GM03348 (cell line): ENCODE measurements at regions not wholly inside any gene's neighbourhood (a gene's known extent, or its start where the extent isn't known, plus 50 kb on each side); places are given as distances from the start of the nearest gene placed in this dataset.
"Not testable (repeated sequence)": the region's sequence is repeated elsewhere in the genome, so short reads cannot be mapped to it uniquely, and the experiment has no call there.

Source experiments
- DNase-seq: peaks from one replicate; pipeline ENCODE4 v3.0.0; 2012; ENCODE audit warnings: low spot score

DNA sequence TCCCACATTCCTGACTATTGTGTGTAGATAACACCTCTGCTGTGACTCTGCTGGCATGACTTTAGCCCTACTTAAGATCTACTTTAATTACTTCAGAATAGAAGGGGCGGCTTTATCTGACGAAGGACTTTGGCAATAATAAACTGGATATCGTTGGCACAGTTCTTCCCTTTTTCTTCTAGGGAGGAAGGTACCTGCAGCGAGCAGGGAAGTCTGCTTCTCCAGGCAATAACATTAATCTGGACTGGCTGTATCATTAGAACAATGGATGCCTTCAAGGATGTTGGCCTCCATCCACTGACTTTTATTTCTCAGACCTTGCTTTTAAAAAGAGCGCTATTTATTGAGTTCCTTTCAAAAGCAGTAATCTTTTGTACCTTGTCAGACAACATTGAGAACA, 172.6 kb upstream of the THSD7A start:
- DNase-seq: no peak

DNA sequence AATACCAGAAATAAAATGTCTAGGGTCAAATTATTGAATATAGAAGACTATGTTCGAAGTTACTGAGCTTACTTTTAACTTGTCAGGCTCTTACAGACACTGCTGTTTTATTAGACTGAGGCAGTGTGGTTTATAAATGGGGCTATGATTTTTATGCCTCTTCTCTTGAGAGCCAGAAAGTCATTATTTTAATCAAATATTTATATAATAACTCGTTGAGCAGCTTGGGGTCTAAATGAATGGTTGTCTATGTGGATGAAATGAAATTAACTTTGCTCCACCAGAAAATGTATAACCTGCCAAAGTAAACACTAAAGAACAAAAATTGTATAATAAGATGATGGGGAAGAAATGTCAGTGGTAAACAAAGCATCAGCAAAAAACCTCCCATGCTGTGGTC, 175.6 kb upstream of the THSD7A start:
- no peak for DNase-seq

DNA sequence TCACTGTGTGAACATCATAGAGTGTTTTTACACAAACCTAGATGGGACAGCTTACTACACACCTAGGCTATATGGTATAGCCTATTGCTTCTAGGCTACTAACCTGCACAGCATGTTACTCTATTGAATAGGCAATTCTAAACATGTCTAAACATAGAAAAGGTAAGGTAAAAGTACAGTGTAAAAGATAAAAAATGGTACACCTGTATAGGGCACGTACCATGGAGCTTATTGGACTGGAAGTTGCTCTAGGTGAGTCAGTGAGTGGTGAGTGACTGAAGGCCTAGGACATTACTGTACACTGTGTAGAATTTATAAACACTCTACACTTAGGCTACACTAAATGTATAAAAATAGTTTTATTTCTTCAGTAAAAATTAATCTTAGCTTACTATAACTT, 182.0 kb upstream of the THSD7A start:
- DNase-seq: no peak

DNA sequence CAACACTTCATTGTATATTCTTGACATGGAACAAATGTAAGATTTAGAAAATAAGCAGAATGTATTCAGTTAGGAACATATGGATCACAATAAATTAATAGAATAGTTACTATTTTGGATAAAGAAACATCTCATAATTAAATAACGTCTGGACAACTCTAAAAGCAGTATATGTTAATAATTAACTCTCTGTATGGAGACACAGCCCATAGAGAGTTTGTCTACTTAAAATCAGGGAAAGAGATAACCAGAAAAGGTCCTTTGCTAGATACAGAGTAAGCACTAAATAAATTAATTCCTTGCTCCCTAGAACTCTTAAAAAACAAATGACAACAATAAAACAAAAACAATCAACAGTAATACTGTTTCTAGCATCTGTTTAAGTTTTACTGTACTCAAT, 184.4 kb upstream of the THSD7A start:
- DNase-seq: no peak

DNA sequence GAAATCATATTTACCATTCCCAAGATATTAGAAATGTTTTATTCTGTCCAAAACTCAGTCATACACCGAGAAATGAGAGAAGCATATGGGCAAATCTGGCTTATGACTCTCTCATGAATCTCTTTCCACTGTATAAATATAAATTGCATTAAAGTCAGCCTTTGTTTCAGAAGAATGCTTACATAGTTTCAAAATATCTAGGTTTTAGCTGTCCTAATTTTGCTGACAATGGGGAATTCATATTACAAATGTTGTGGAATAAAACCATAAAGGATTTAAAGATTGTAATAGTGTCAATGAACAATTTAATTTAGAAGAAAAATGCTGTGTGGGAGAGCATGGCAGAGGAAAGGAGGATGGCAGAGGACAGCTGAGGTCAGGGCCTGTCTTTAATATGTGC, 185.0 kb upstream of the THSD7A start:
- DNase-seq: no peak

DNA sequence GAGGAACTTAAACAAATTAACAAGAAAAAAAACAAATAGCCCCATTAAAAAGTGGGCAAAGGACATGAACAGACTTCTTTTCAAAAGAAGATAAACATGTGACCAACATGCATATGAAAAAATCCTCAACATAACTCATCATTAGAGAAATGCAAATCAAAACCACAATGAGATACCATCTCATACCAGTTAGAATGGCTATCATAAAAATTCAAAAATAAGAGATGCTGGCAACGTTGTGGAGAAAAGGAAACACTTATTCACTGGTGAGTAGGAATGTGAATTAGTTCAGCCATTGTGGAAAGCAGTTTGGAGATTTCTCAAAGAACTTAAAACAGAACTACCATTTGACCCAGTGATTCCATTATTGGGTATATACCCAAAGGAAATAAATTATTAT, 189.1 kb upstream of the TMEM106B start:
- not testable (repeated sequence) for DNase-seq

DNA sequence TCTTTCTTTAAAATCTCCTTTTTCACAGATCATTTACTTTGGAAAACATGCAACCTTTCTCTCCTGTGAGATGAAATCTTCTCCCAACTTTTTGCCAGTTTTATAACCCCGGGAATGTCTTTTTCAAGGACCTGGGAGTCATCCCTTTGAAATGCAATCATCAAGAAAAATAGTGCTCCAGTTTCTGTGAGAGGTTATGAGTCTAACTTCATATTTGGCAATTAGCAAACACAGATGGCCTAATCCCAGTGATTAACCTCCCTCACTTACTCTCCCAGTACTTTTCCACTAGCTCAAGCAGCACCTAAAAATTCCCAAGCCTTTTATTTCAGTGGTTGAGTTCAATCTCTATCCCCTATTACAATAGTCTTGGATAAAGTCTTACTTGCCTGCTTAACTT, 185.8 kb upstream of the TMEM106B start:
- no peak for DNase-seq

DNA sequence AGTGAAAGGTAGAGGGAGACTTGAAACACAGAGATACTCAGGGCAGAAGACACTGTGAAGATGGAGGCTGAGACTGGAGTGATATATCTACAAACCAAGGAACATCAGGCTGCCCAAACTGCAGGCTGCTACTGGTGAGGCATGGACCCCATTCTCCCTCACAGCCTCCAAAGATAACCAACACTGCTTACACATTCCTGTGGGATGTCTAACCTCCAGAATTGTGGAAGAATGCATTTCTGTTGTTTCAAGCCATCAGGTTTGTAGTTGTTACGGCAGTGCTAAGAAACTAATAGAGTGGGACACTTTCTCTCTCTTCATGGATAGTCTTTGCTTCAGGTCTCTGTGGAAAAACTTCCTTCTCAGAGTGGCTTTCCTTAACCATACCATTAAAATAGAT, 182.6 kb upstream of the TMEM106B start:
- no peak for DNase-seq

DNA sequence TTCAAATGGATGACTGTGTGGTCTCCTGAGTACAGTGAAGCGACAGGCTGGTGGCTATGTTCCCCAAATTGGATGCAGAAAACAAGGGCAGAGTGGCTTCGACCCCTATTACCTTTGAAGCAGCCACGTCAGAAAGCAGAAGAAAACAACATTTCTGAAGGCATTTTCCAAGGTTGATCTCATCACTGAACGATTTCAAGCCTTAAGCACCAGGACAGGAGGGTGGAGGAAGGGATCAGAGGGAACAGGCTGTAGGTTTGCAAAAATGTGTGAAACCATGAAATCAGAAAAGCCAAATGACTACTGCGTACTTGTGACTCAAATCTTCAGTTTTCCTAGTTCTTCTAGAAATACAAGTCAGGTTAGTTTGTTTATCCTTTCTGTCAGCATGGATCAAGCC, 181.0 kb upstream of the TMEM106B start:
- DNase-seq: peak; percentile 7

DNA sequence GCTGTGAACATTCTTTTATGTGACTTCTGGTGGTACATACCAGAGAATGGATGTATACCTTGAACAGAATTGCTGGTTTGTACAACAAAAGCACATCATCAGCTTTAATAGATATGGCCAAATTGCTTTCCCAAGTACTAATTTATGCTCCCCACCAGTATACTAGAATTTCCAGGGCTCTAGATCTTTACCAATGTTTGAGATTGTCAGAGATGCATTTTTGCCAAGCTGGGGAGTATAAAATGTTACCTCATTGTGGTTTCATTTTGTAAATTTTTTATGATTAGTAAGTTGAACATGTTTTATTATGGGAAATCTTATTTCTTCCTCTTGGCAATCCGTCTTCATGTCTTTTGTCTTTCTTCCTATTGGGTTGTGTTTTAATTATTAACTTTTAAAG, 179.9 kb upstream of the TMEM106B start:
- DNase-seq: no peak

DNA sequence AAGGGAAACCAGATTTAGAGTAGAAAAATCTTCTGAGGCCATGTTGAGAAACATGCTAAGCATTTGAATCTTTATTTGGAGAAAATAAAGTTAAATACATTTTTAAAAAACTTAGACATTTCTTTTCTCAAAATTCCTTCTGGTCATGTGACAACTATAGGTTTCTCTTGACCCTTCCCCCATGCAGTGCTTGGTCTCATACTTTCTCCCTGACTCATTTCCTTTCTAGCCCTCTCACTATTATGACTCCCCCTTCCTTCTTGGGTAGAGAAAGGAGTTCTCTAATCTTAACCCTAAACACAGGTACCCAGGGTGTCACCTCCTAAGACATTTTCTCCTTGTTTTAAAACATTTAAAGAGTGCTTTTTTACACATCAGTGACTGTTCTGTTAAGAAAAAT, 179.5 kb upstream of the TMEM106B start:
- DNase-seq: peak; percentile 5

DNA sequence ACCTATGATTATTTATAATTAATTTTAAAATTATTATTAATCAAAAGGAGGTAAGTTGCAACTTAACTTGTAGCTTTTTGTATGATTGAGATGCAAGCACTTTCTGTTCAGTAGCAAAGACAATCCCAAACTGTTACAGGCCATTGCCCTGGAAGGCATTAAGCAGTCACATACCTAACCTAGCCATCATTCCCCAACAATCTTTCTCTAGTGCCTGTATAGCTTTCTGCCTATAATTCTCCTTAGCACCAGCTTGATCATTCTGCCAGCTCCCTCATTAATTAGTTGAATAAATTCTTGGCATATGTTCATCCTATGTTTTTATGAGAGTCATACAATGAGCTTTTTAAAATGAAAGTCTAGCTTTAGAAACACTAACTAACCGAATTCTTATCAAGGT, 178.9 kb upstream of the TMEM106B start:
- DNase-seq: no peak

DNA sequence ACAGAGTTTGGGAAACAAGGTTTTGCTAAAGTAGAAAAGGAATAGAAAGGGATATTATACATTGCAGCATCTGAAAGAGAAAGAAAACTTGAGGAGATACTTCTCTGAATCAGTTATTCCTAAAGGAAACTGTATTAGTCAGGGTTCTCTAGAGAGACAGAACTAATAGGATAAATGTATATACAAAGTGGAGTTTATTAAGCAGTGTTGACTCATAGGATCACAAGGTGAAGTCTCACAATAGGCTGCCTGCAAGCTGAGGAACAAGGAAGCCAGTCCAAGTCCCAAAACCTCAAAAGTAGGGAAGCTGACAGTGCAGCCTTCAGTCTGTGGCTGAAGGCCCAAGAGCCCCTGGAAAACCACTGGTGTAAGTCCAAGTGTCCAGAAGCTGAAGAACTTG, 167.6 kb upstream of the TMEM106B start:
- DNase-seq: not testable (repeated sequence)

DNA sequence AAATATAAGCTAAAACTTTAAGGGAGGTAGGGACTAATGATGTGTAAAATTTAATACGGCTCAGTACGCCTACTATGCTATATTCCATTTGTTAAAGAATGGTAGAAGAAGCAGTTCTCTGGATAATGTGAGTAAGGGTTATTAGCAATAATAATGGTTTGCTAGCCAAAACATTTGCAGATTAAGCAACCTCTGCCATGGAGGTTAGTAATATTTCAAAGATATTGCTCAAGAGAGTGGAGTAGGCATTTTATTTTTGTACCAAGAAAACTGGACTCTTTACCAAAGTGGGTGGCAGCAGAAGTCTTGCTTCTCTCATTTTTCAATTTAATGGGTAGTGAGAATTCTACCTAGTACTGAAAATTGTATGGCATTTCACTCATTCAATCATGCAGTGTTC, 158.9 kb upstream of the TMEM106B start:
- DNase-seq: no peak

DNA sequence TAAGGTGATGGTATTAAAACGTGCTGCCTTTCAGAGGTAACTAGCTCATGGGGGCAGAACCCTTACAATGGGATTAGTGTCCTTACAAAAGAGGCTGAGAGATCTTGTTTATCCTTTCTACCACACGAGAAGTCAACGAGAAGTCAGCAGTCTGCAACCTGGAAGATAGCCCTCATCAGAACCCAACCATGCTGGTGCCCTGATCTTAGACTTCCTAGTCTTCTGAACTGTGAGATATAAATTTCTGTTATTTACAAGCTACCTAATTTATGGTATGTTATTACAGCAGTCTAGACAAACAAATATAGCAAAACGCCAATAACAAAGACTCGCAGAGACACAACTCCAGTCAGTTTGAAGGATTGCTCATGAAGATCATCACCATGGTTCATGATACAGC, 157.5 kb upstream of the TMEM106B start:
- DNase-seq: no peak

DNA sequence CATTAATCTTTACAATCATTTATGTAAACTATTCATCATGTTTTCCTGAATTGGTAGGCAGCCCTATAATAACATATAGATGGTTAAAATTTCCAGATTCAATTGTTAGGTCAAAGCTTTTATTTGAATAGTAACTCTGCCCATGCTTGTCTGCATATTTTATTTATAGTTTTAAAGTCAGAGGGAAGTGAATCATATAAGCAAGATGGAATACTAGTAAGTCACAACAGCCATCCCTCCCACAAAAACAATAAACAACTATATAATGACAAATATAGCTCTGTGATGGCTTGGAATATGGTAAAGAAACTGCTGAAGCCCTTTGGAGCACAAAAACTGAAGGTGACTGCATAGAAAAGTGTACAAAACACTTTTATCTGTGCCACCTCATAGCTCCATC, 156.3 kb upstream of the TMEM106B start:
- no peak for DNase-seq

DNA sequence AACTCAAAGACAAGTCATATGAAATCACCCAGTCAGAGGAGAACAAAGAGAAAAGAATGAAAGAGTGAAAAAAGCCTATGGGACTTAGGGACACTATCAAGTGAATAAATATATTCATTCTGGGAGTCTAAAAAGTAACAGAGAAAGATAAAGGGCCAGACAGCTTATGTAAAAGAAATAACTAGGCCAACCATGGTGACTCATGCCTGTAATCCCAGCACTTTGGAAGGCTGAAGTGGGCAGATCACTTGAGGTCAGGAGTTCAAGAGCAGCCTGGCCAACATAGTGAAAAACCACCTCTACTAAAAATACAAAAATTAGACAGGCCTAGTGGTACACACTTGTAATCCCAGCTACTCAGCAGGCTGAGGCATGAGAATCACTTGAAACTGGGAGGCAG, 154.7 kb upstream of the TMEM106B start:
- DNase-seq: no peak

DNA sequence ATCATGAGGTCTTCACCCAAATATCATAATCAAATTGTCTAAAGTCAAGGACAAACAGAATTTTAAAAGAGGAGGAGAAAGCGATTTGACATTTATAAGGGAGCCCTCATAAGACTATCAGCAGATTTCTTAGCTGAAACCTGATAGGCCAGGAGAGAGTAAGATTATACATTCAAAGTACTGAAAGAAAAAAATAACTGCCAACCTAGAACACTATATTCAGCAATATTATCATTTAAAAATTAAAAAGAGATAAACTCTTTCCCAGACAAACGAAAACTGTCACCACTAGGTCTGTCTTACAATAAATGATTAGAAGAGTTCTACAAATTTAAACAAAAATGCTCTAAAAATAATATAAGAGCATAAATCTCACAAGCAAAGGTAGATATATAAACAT, 154.1 kb upstream of the TMEM106B start:
- no peak for DNase-seq

DNA sequence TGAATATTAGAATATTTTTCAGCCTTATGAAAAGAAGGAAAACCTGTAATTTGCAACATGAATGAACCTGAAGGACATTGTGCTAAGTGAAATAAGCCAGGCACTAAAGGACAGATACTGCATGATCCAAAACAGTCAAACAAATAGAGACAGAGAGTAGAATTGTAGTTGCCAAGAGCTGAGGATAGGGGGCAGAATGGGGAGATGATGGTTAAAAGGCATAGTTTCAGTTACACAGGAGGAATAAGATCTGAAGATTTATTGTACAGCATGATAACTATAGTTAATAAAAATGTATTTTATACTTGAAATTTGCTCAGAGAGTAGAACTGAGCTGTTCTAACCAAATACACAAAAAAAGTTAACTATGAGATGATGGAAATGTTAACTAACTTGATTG, 149.0 kb upstream of the TMEM106B start:
- DNase-seq: peak; percentile 5

DNA sequence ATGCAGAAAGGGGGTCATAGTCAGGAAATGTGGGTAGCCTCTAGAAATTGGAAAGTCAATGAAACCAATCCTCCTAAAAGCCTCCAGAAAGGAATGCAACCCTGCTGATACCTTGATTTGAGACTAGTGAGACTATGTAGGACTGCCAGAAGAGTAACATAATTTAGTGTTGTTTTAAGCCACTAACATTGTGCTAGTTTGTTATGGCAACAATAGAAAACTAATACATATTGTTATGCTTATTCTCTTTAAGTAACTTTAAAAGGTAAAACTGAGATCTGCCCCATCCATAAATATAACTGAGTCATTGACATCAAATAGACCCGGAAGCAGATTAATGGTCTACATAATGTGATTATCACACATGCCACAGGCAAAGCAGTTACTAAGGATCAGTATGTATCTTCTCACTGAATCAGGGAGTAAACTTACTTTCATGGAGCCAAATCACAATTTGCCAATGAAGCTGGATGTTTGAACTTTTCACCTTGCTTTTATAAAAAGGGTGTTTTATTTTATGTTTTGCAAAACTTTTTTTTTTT, 146.4 kb upstream of the TMEM106B start:
- DNase-seq: no peak

DNA sequence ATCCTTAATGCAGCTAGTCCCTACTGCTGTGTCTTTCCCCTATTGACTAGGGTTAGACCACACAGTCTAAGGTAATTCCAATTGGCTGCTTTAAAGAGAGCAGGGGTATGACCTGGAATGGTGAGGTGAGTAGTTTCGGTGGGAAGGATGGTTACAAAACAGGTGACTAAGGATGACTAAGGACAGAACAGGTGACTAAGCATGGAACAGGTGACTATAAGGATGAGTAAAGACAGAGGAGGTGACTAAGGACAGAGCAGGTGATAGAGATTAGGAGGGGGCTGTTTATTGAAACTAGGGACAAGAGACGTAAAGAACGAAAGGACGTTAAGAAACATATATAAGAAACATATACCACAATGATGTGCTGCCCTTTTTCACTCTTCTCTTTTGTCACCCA, 145.1 kb upstream of the TMEM106B start:
- DNase-seq: no peak

DNA sequence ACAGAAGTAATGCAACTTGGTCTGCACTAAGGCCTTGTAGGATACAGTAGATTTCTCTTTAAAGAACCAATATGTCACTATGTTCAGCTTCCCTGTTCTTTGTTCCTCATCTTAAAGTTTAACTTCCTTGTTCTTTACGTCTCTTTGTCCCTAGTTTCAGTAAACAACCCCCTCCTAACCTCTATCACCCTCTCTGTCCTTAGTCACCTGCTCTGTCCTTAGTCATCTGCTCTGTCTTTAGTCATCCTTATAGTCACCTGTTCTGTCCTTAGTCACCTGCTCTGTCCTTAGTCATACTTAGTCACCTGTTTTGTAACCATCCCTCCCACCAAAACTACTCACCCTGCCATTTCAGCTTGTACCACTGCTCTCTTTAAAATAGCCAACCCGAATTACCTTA, 144.6 kb upstream of the TMEM106B start:
- no peak for DNase-seq

DNA sequence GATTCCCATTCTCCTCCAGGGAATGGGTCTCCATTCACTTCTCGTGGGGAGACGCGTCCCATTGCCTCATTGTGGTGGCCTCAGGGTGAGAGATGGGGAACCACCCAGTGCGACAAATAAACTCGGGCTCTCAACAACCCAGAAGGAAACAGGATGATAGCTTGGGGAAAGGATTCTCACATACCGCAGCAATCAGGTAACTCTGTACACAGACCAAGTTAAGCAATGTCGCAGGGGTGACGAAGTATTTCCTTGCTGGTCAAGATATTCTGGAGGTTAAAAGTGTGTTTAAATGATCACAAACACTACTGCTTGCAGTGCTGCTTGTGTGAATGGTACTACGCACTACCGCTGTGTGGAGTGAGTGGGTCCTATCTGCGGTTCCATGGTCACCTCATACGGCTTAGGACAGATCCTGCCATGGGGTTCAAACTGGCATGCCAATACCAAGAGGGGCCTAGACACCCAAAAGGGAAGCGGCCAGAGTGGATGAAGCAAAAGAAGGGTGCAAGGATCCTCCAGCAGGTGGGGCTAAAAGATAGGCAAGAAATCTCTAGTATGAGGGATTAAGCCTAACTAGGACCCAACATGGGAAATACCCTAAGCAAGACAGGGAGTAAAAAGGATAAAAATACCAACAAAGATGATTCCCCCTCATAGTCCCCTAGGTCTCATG, 143.8 kb upstream of the TMEM106B start:
- DNase-seq: peak; percentile 48

DNA sequence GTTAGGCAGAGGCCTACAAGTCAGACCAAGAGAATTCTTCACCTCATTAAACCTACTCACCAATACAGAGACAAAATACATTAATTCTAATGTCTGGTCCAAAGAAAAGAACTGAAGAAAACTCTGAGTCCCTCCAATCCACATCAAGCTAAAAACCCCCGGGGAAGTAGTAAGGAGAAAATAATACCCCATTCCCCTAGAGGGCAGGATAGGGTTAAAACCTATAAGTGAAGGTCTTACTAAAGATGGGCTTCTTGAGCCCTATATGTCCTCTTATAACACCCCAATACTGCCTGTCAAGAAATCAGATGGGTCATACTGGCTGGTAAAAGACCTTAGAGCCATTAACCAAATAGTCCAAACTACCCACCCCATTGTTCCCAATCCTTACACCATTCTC, 141.3 kb upstream of the TMEM106B start:
- no peak for DNase-seq

DNA sequence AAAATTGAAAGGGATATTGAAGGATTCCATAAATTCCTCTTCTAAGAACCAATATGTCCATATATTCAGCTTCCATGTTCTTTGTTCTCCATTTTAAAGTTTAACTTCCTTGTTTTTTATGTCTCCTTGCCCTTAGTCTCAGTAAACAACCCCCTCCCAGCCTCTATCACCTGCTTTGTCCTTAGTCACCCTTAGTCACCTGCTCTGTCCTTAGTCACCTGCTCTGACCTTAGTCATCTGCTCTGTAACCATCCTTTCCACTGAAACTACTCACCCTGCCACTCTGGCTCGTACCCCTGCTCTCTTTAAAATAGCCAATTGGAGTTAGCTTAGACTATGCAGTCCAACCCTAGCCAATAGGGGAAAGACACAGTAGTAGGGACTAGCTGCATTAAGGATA, 136.2 kb upstream of the TMEM106B start:
- no peak for DNase-seq
